ENCODE measurements at regions not wholly inside any gene's neighbourhood (a gene's known extent, or its start where the extent isn't known, plus 50 kb on each side); places are given as distances from the start of the nearest gene placed in this dataset.
"Not testable (repeated sequence)": the region's sequence is repeated elsewhere in the genome, so short reads cannot be mapped to it uniquely, and the experiment has no call there.

DNA sequence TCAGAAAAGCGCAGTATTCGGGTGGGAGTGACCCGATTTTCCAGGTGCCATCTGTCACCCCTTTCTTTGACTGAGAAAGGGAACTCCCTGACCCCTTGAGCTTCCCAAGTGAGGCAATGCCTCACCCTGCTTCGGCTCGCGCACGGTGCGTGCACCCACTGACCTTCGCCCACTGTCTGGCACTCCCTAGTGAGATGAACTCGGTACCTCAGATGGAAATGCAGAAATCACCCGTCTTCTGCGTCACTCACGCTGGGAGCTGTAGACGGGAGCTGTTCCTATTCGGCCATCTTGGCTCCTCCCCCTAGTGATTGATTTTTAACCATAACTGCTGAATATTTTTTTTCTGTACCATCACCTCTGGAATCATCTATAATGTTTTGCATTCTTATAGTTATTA lies 359.1 kb downstream of the C3orf38 start:
- TF ChIP-seq ZFP3 (CRISPR knock-in tag; IDR thresholded peaks at IDR 0.05); SNAI2 (CRISPR knock-in tag; IDR thresholded peaks at IDR 0.05); ARNTL (CRISPR knock-in tag; IDR thresholded peaks at IDR 0.05; ENCODE audit: borderline replicate concordance, low read depth); RARB (CRISPR knock-in tag; IDR thresholded peaks at IDR 0.05); OSR1 (CRISPR knock-in tag; IDR thresholded peaks at IDR 0.05); CSDC2 (CRISPR knock-in tag; IDR thresholded peaks at IDR 0.05); ZC3H10 (CRISPR knock-in tag; IDR thresholded peaks at IDR 0.05); GLIS3 (CRISPR knock-in tag; IDR thresholded peaks at IDR 0.05); ZNF70 (CRISPR knock-in tag; IDR thresholded peaks at IDR 0.05); ZFP30 (CRISPR knock-in tag; IDR thresholded peaks at IDR 0.05): not testable (repeated sequence)
- TF ChIP-seq, protein P1, sequence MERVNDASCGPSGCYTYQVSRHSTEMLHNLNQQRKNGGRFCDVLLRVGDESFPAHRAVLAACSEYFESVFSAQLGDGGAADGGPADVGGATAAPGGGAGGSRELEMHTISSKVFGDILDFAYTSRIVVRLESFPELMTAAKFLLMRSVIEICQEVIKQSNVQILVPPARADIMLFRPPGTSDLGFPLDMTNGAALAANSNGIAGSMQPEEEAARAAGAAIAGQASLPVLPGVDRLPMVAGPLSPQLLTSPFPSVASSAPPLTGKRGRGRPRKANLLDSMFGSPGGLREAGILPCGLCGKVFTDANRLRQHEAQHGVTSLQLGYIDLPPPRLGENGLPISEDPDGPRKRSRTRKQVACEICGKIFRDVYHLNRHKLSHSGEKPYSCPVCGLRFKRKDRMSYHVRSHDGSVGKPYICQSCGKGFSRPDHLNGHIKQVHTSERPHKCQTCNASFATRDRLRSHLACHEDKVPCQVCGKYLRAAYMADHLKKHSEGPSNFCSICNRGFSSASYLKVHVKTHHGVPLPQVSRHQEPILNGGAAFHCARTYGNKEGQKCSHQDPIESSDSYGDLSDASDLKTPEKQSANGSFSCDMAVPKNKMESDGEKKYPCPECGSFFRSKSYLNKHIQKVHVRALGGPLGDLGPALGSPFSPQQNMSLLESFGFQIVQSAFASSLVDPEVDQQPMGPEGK (CRISPR knock-in tag; IDR thresholded peaks at IDR 0.05; ENCODE audit: borderline replicate concordance) = not testable (repeated sequence)
- TF ChIP-seq, protein P2, sequence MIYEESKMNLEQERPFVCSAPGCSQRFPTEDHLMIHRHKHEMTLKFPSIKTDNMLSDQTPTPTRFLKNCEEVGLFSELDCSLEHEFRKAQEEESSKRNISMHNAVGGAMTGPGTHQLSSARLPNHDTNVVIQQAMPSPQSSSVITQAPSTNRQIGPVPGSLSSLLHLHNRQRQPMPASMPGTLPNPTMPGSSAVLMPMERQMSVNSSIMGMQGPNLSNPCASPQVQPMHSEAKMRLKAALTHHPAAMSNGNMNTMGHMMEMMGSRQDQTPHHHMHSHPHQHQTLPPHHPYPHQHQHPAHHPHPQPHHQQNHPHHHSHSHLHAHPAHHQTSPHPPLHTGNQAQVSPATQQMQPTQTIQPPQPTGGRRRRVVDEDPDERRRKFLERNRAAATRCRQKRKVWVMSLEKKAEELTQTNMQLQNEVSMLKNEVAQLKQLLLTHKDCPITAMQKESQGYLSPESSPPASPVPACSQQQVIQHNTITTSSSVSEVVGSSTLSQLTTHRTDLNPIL (CRISPR knock-in tag; IDR thresholded peaks at IDR 0.05; ENCODE audit: low read depth) = not testable (repeated sequence)
- TF ChIP-seq, protein P3, sequence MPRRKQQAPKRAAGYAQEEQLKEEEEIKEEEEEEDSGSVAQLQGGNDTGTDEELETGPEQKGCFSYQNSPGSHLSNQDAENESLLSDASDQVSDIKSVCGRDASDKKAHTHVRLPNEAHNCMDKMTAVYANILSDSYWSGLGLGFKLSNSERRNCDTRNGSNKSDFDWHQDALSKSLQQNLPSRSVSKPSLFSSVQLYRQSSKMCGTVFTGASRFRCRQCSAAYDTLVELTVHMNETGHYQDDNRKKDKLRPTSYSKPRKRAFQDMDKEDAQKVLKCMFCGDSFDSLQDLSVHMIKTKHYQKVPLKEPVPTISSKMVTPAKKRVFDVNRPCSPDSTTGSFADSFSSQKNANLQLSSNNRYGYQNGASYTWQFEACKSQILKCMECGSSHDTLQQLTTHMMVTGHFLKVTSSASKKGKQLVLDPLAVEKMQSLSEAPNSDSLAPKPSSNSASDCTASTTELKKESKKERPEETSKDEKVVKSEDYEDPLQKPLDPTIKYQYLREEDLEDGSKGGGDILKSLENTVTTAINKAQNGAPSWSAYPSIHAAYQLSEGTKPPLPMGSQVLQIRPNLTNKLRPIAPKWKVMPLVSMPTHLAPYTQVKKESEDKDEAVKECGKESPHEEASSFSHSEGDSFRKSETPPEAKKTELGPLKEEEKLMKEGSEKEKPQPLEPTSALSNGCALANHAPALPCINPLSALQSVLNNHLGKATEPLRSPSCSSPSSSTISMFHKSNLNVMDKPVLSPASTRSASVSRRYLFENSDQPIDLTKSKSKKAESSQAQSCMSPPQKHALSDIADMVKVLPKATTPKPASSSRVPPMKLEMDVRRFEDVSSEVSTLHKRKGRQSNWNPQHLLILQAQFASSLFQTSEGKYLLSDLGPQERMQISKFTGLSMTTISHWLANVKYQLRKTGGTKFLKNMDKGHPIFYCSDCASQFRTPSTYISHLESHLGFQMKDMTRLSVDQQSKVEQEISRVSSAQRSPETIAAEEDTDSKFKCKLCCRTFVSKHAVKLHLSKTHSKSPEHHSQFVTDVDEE (CRISPR knock-in tag; IDR thresholded peaks at IDR 0.05) = not testable (repeated sequence)

Data from SK-N-SH treated with all-trans-retinoic acid at 6 μM for 48 hours (cell line).